Astrocyte of the hippocampus (primary cell): ENCODE measurements at regions not wholly inside any gene's neighbourhood (a gene's known extent, or its start where the extent isn't known, plus 50 kb on each side); places are given as distances from the start of the nearest gene placed in this dataset.
"Not testable (repeated sequence)": the region's sequence is repeated elsewhere in the genome, so short reads cannot be mapped to it uniquely, and the experiment has no call there.

Source experiments
- DNase-seq: peaks from one replicate; pipeline ENCODE4 v3.0.0; 2011; ENCODE audit warnings: low read depth, low spot score

DNA sequence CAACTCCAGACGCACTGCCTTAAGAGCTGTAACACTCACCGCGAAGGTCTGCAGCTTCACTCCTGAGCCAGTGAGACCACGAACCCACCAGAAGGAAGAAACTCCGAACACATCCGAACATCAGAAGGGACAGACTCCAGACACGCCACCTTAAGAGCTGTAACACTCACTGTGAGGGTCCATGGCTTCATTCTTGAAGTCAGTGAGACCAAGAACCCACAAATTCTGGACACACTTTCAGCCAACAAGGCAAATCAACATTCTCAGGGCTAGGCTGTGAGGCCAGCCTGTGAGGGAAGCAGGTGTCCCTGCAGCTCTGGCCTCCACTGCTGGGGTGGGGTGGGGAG lies 275.3 kb downstream of the ADGRD1 start:
- DNase-seq: not testable (repeated sequence)

DNA sequence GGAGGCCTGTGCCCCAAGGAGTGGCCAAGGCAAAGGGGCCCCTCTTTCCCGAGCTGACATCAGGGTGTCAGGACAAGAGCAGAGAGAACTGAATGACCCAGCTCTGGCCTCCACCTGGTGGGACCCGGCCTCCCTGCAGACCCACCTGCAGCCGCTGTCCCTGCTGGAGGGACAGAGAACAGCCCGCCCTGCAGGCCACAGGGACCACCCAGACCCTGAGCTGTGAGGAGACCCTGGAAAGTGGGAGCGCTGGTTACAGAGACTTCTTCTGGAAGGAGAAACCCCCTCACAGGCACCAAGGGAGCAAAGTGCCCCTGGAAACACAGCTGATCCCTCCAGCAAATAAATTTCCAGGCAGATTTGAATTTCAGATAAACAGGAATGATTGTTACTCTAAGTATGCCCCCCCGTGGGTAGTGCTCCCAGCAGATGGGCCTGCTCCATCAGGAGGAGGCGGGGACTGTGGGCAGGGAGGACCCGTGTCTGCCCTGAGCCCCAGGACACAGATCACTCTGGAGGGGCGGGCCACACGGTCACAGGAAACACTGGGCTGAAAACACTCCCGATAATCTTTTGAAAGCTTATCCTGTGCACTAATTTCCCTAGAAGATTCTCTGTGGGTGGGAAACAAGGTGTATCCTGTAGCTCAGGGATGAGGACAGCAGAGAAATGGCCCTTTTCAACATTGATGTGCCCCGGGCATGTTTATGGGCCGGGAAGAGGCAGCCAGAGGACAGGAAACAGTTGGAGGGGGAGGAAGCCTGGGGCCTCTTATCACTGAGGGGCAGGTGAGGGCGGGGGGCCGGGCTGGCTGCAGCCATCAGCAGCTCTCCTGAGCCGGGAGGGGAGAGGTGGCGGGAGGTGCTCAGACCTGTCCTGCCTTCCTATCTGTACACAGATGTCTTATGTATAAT lies 276.0 kb downstream of the ADGRD1 start:
- no peak for DNase-seq

DNA sequence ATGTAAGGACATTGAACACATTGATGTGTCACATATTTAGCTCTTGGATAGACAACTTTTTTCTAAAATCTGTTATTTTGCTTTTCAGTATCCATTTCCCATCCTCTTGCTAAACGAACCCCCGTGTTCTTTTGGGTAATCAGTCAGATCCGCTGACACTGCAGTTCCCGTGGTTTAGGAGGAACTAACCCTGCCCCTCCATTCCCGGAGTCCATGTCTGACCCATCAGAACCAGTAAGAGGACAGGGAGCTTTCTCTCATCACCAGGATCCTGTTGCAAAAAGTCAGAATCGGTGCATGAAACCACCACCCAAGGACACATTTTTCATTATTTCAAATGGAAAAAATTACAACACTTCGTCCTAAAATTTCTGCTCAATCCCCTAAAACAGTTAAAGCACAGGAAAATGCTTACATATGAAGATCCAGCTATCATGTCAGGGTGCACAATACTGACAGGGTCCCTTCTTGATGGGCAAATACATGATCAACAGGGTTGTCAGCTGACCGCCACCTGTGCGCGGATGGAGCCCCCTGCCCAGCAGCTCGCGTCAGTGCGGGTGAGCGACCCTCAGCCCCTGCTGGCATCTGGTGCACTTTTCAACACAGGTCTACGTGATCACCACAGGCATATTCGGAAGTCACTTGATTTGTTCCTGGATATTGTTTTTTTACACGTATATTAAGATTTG lies 276.8 kb downstream of the ADGRD1 start:
- DNase-seq: no peak

DNA sequence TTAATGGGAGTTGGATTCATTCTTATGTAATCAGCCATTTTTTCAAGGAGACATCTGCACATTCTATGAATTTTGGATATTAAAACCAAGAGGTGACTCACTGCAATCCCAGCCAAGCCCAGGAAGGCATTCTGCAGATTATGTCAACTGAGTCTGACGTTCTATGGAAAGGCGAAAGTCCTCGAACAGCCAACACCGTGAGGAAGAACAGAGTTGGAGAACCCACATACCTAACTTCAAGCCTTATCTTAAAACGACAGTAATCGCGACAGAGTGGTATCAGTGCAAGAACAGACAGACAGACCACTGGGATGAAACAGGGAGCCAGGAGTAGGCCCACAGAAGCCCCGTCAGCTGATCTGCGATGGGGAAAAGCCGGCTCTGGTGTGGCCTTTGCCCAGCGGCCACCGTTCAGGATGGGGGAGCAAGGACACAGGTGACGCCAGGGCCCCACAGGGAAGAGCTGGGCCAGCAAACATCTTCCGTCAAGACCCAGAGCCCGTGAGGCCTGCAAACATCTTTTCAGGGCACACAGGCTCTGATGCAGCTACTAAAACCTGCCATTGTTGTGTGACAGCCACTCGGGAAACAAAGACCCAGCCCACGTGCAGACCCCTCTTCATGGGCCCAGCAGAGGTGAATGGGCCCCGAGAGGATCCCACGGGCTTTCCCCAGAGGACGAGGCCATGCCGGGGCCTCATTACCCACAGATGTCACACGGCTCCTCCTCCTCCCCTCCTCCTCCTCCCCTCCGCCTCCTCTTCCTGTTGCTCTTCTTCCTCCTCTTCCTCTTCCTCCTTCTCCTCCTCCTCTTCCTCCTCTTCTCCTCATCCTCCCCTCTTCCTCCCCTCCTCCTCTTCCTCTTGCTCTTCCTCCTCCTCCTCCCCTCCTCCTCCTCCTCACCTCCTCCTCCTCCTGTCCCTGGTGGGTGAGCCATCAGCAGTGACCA lies 277.6 kb downstream of the ADGRD1 start:
- no peak for DNase-seq

DNA sequence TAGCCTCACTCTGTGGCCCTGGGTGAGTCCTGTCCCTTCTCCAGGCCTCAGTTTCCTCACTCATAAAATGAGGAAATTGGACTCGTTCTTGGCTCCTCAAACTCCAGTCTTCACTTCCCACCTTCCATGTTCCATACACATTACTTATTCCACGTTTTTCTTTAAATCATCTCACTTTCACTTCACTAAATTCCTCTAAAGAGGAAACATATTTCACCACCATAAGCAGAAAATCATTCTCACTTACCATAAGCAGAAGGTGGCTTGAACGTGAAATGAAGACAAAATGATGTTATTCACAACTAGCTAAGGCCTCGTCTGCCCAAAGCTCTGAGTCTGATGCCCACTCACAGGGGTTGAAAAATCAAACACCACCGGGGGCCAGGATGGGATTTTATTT lies 278.3 kb downstream of the ADGRD1 start:
- DNase-seq: no peak

DNA sequence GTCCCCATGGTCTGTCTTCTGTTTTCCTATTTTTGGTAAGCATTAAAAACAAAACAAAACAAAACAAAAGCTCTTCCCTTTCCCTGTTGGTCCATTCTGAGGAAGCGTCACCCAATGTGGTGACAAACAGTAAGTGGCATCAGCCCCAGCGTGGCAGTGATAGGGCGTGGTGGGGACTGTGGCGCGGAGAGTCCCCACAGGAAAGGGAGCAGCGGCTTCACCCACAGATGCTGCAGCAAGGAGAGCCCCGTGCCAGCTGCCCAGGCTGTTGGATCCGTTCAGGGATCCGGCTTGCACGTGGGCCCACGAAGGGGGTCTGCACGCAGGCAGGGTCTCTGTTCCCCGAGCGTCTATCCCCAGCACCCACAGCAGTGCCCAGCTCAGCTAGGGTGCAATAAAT lies 279.2 kb downstream of the ADGRD1 start:
- not testable (repeated sequence) for DNase-seq

DNA sequence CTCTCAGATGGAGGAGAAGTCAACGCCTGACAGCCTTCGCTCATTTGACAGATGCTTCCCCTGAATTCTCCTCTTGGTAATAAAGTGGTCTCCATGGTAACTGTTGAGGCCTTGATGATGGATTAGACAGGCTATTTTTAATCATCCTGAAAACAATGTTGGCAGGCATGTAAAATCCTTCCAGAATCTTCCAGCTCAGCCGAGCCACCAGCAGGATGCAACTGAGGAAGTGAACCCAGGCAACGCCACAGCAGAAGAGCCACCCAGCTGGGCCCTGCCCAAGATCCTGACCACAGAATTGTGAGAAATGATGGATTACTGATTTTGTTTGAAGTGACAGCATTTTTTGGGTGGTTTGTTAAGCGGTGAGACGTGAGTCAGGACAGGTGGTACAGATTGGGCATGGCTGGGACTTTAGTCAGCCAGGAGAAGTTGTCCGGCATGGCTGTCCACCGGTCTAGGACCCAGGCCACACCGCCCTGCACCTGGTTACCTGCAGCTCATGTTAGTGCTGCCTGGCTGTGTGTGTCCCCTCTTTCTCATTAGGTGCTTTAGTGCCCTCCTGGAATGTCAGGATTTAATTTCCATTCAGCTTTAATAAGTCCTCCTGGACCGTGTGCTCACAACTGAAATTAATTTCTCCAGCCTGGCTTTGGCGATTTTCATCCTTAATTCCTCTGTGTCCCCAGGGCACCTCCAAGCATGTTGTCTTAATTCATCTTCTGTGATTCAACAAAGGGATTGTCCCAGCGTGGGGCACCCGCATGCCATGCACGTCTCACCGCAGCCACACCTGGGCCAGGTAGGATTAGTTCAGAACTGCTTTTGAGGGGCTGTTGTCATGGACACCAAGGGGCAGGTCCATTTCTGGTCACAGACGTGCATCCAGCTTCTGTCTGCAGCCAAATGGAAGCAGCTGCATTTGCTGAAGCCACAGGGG lies 280.4 kb downstream of the ADGRD1 start:
- DNase-seq: not testable (repeated sequence)

DNA sequence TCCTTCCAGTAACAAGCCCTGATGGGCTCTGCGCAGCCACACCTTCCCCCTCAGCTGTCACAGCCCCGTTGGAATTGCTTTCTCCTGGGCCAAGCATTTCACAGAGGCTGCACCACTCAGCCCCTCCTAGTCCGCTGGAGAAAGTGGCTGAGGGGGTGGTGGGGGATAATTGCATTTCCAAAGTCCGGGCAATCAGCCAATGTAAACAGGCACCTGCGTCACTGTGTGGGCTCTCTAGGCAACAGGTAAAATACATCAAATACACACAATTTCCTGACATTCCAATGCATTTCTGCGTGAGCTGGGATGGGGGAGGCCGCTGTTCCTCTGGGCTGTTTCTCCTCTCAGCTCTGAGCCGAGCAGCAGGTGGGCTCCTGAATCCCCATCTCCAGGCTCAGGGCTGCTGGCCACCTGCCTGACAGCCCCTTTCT lies 281.1 kb downstream of the ADGRD1 start:
- not testable (repeated sequence) for DNase-seq

DNA sequence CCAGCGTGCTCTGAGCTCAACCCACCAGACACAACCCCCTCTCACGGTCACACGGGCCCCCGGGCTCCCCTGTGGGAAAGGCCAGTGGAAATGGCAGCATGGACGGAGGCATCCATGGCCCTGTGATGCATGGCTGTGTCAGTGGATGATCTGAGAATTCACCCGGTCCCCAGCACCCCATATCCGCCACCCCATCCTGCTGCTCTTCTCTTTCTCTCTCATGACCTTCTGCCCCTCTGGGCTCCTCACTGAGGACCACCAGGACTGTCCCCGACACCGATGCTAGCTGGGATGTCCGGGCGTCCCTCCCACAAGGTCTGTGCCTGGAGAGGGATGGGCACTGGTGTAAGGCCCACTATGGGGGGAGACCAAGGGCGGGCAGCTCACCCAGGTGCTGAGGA lies 282.2 kb downstream of the ADGRD1 start:
- DNase-seq: no peak

DNA sequence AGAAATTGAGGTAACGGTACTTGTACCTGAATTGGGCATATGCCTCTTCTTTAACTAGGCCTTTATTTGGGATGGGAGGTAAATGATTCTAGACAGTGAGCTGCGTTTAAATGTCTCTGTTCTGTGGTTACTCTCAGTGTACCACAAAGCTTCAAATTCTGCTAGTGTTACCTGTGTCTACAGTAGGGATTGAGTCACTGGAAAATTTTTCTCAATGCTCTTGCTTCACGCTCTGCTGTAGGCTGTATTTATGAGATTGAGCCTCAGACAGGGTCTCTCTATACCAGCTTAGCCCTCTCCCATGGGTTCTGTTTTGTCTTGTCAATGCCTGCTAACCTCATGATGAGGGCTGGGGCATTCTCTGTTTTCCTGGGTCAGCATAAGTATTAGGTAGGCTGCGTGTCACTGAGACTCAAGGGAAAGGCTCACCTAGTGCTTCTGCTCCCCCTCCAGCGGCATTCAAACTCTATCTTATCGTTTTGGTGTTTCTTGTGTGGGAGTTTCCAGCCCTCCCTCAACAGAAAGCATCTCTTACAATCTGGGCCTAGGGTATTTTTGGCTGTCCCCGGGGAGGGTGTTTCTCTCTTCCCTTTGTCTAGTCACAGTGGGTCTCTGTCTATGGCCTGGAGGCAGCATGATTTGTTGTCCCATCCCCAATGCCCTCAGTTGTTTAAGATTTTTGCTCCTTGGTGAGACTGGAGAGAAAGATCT lies 285.8 kb downstream of the ADGRD1 start:
- no peak for DNase-seq

DNA sequence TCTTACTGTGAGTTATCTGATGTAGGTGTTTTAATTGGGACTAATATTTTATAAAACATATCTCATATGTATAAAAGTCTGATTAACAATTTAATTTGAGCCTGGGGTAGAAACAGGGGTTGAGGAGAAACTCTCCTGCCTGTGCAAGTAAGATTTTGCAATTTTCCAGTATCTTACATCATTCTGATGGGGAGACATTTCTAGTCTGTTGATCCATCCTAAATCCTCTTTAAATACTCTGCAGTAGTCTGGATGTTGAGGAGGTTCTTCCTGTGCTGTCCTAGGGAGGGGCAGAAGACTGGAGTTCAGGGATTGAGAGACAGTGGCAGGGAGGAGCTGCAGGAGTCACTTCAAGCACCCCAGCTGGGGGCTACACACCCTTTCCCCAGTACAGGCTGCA lies 287.8 kb downstream of the ADGRD1 start:
- no peak for DNase-seq

DNA sequence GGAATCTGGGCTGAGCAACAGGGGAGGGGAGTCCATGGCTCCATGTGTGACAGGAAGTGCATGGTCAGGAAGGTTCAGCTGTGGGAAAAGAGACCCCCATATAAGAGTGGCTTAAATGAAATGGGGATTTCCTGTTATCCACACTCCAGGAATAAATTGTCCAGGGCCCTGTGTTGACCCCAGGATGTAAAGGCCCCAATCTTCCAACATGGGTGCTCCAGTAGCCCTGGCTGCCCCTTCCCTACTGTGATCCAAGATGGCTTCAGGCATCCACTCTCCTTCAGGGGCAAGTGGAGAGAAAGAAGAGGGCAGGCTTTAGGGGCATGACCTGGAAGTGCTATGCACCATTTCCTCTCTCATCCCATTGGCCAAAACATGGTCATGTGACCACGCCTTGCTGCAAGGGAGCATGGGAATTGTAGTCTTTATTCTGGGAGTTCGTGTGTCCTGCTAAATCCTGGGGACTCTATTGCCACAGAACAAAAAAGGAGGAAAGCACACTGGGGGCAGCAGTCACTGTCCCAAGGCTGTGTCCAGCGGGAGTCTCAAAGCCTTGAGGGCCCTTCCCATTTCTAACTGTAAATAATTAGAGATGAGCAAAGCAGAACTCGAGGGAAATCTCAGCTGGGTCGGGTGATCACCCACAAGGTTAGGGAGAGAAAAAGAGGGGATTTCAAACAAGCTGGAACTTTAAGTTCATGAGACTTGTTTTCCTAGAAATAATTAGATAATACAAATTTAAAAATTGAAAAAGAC lies 289.2 kb downstream of the ADGRD1 start:
- no peak for DNase-seq

DNA sequence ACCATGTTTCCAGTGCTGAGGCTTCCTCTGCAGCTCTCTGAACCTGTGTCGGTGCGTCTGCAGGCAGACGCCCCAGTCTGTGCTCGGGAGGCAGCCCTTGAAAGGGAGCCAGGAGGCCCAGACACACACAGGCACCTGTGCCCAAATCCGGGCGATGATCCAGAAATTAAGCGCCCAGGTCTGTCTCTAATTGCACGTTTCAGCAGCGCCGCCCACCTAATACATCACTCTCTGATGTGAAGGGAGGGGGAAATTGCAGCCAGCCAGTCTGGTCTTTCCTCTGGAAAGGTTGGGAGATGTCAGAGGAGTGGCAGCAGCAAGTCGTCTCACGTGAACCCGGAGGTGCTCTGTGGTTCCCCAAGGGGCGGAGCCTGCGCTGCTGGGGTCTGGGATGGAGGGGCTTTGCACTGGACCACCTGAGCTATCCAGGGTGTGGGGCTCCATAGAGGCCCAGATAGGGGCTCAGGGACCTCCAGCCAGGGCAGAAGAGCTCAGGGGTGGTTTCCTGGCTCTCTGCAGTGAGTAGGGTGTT lies 290.5 kb downstream of the ADGRD1 start:
- not testable (repeated sequence) for DNase-seq

DNA sequence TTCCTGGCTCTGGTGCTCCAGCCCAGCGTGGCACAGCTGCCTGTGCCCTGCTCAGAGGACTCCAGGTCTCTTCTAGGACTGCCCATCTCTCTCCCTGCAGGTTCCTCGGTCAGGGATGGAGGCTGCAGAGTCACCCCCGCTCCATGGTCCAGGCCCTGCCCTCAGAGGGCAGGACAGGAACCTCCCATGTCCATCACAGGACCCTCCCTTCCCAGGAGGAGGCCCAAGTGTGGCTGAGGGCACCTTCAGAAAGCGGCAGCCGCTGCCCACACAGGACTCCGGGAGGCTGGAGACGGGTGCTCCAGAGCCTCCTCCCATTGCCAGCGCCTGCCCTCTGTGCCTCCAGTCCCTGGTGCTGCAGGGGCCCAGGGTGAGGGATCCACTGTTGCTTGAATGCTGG lies 291.5 kb downstream of the ADGRD1 start:
- DNase-seq: not testable (repeated sequence)

DNA sequence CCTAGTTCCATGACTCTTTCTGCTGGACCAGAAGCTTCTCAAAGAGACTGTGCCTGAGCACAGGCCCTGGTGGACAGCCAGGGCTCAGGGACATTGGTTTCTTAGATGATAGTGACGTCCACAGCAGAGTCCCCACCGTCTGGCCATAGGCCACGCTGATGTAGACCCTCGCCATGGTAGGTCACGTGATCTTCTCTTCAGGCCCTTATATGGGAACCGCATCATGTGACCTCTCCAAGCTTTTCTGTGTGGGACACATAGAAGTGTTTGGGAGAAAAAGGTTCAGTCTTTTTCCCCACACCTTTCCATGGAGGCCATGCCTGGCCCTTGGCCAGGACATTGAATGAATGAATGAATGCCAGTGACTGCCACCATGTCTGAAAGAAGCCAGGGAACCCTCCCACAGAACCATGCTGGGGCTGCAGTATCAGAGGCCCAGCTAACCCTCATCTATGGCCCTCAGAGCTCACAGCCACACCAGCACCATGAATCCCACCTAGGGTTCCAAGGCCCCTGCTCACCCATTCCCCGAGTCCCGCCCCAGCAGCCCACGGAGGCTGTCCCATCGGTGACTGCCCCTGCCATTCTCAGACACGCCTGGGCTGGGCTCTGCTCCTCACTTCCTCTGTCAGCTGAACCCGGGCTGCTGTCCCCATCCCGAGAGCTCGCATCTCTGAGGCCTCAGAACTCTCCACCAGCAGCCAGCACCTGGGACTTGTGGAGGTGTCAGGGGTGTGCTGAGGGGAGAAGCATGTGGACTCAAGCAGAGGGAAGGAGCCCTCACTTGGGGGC lies 292.1 kb downstream of the ADGRD1 start:
- no peak for DNase-seq

DNA sequence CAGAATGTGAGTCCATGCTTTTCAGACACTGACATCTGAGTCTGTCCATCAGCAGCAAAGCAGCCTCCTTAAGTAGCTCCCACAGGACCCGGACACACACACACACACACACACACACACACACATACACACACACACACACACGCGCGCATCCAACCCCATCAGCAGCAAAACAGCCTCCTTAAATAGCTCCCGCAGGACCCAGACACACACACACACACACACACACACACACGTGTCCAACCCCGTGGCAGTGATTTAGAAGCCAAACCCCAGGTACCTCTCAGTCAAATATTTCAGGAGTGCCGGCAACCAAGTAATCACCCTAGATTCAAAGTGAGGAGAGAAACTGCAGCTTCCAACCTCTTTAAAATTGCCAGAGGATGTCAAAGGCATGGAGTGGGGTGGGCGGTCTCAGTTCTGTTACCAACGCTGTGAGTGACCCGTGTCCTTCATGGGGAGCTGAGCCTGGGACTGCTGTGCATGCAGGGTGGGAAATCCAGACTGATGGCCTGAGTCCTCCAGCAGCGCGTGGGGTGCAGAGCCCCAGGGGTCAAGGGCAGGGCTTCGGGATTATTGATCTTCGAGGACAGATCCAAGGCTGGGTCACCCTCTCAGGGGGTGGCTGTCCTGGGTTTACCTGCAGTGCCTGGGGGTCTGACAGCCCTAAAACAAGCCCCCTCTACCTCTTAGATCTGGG lies 293.5 kb downstream of the ADGRD1 start:
- DNase-seq: not testable (repeated sequence)

DNA sequence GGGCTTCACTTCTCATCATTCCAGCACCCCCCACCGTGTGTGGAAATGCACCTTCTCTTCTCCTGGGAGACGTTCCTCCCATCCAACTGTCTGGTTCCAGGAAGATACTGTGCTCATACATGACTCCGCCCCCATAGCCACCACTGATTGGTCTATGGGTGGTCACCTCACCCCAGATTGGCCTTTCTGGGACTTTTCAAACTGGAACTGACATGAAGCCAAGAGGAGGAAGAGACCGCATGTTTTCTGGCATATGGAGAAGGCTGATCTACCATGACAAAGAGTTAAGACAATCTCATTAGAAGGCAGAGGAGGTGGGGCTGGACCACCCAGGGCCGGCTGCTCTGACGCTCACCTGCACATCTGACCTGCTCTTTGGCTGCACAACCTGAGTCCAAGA lies 294.2 kb downstream of the ADGRD1 start:
- DNase-seq: not testable (repeated sequence)
